ENCODE measurements at regions not wholly inside any gene's neighbourhood (a gene's known extent, or its start where the extent isn't known, plus 50 kb on each side); places are given as distances from the start of the nearest gene placed in this dataset.

DNA sequence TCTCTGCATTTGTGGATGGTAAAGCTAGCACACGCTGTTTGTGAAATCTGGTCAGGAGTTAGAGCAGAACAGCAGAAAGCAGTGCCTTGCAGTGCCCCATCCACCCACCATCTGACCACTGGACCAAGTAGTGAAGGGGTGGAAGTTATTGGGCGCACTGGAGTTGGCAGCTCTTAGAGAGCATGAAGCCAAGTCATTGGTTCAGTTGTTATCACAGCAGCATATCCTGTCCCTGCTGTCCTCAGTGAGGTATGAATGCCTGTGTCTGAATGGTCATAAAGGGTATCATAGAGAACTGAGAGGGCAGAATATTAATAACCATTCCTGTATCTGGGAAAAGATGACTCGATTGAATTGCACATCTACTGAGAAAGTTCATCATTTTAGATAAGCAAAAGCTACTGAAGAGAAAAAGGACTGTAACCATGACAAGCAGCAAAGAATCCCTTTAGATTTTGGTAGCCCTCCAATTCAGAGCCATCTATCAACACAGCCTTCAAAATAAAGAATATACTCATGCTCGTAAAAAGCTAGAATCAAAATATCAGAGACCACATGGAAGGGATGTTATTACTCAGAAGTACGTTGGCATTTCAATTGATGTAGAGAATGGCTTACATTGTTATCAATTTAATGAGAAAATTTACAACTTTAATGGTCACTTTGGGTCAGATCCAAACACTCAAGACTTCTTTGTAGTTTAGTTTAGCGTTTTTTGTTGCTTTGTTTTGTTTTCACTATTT, 919.0 kb downstream of the EFNB2 start:
- TF ChIP-seq, protein P1, sequence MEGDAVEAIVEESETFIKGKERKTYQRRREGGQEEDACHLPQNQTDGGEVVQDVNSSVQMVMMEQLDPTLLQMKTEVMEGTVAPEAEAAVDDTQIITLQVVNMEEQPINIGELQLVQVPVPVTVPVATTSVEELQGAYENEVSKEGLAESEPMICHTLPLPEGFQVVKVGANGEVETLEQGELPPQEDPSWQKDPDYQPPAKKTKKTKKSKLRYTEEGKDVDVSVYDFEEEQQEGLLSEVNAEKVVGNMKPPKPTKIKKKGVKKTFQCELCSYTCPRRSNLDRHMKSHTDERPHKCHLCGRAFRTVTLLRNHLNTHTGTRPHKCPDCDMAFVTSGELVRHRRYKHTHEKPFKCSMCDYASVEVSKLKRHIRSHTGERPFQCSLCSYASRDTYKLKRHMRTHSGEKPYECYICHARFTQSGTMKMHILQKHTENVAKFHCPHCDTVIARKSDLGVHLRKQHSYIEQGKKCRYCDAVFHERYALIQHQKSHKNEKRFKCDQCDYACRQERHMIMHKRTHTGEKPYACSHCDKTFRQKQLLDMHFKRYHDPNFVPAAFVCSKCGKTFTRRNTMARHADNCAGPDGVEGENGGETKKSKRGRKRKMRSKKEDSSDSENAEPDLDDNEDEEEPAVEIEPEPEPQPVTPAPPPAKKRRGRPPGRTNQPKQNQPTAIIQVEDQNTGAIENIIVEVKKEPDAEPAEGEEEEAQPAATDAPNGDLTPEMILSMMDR (conservative IDR thresholded peaks at IDR 0.05; ENCODE audit: low read length) = no peak
- TF ChIP-seq EZH2phosphoT487 (IDR thresholded peaks at IDR 0.05; ENCODE audit: borderline replicate concordance, low read depth, low read length) = no peak

Data from OCI-LY7 (cell line).